KOPT-K1 (cell line): ENCODE measurements at regions not wholly inside any gene's neighbourhood (a gene's known extent, or its start where the extent isn't known, plus 50 kb on each side); places are given as distances from the start of the nearest gene placed in this dataset.
"Not testable (repeated sequence)": the region's sequence is repeated elsewhere in the genome, so short reads cannot be mapped to it uniquely, and the experiment has no call there.

Source experiments
- H3K27ac ChIP-seq: fragments of 200-600 bp; sonication (generic); 2 replicates; pipeline ENCODE4 v1.5.1; 2016; ENCODE audit warnings: antibody characterized with exemption, mild to moderate bottlenecking, low read depth, low read length; ENCODE audit not compliant: poor library complexity, severe bottlenecking
- H3K36me3 ChIP-seq: fragments of 200-600 bp; sonication (generic); 2 replicates; pipeline ENCODE4 v1.5.1; 2017; ENCODE audit warnings: antibody characterized with exemption, mild to moderate bottlenecking, low read length, moderate library complexity; ENCODE audit not compliant: insufficient read depth
- H3K9me3 ChIP-seq: fragments of 200-600 bp; sonication (generic); 2 replicates; pipeline ENCODE4 v1.5.1; 2017; ENCODE audit warnings: antibody characterized with exemption, low read length, mild to moderate bottlenecking; ENCODE audit not compliant: insufficient read depth, poor library complexity, severe bottlenecking

- no peaks in the 10 kb centered on the region for H3K9me3 ChIP-seq
These were observed 326.2 kb upstream of the SEMA6A start for GRCh38 chr5:116900793-116901192.

GRCh38 chr5:116898917-116899316 is 324.3 kb upstream of the SEMA6A start:
- Histone ChIP-seq H3K9me3 (no peaks in the 10 kb centered on the region), H3K27ac (no peak overlapping the region), H3K36me3 (no peaks in the 10 kb centered on the region)

More at GRCh38 chr5:116900793-116901192, 326.2 kb upstream of the SEMA6A start:
- Histone ChIP-seq H3K27ac (no peak overlapping the region), H3K36me3 (no peaks in the 10 kb centered on the region)

- no peaks in the 10 kb centered on the region for H3K9me3 ChIP-seq
- no peak overlapping the region for H3K27ac ChIP-seq
- no peaks in the 10 kb centered on the region for H3K36me3 ChIP-seq
These were observed 322.7 kb upstream of the SEMA6A start for GRCh38 chr5:116897291-116897690.

- Histone ChIP-seq H3K27ac (no peak overlapping the region), H3K9me3 (no peaks in the 10 kb centered on the region), H3K36me3 (no peaks in the 10 kb centered on the region)
These were observed 321.4 kb upstream of the SEMA6A start for GRCh38 chr5:116896001-116896400.

GRCh38 chr5:116892993-116893392 is 318.4 kb upstream of the SEMA6A start:
- no peak overlapping the region for H3K27ac ChIP-seq
- H3K9me3 ChIP-seq = no peaks in the 10 kb centered on the region
- no peaks in the 10 kb centered on the region for H3K36me3 ChIP-seq

GRCh38 chr5:116887104-116887503 is 312.5 kb upstream of the SEMA6A start:
- Histone ChIP-seq H3K27ac (no peak overlapping the region), H3K36me3 (no peaks in the 10 kb centered on the region), H3K9me3 (no peaks in the 10 kb centered on the region)

- H3K36me3 ChIP-seq = no peaks in the 10 kb centered on the region
- H3K9me3 ChIP-seq = no peaks in the 10 kb centered on the region
- H3K27ac ChIP-seq = no peak overlapping the region
These were observed 311.2 kb upstream of the SEMA6A start for GRCh38 chr5:116885825-116886224.

GRCh38 chr5:116883875-116884274 is 309.3 kb upstream of the SEMA6A start:
- H3K9me3 ChIP-seq = no peaks in the 10 kb centered on the region
- no peak overlapping the region for H3K27ac ChIP-seq
- H3K36me3 ChIP-seq = no peaks in the 10 kb centered on the region

- H3K9me3 ChIP-seq = no peaks in the 10 kb centered on the region
- H3K36me3 ChIP-seq = no peaks in the 10 kb centered on the region
- no peak overlapping the region for H3K27ac ChIP-seq
These were observed 307.4 kb upstream of the SEMA6A start for GRCh38 chr5:116881921-116882531.

- no peak overlapping the region for H3K27ac ChIP-seq
- H3K36me3 ChIP-seq = no peaks in the 10 kb centered on the region
- H3K9me3 ChIP-seq = no peaks in the 10 kb centered on the region
These were observed 306.0 kb upstream of the SEMA6A start for GRCh38 chr5:116880601-116881000.

GRCh38 chr5:116880150-116880549 is 305.5 kb upstream of the SEMA6A start:
- H3K9me3 ChIP-seq = no peaks in the 10 kb centered on the region
- no peaks in the 10 kb centered on the region for H3K36me3 ChIP-seq
- H3K27ac ChIP-seq = no peak overlapping the region

GRCh38 chr5:116876240-116876840 is 301.7 kb upstream of the SEMA6A start:
- no peak overlapping the region for H3K27ac ChIP-seq
- H3K9me3 ChIP-seq = no peaks in the 10 kb centered on the region
- no peaks in the 10 kb centered on the region for H3K36me3 ChIP-seq

GRCh38 chr5:116872986-116873385 is 298.4 kb upstream of the SEMA6A start:
- Histone ChIP-seq H3K9me3 (no peaks in the 10 kb centered on the region), H3K27ac (no peak overlapping the region), H3K36me3 (no peaks in the 10 kb centered on the region)

- Histone ChIP-seq H3K9me3 (no peaks in the 10 kb centered on the region), H3K27ac (no peak overlapping the region), H3K36me3 (no peaks in the 10 kb centered on the region)
These were observed 297.9 kb upstream of the SEMA6A start for GRCh38 chr5:116872486-116872885.

- H3K9me3 ChIP-seq, H3K36me3 ChIP-seq, H3K27ac ChIP-seq: not testable (repeated sequence)
These were observed 293.2 kb upstream of the SEMA6A start for GRCh38 chr5:116867825-116868224.

GRCh38 chr5:116865651-116866050 is 291.0 kb upstream of the SEMA6A start:
- no peaks in the 10 kb centered on the region for H3K9me3 ChIP-seq
- H3K27ac ChIP-seq = no peak overlapping the region
- H3K36me3 ChIP-seq = no peaks in the 10 kb centered on the region
